ENCODE measurements at regions not wholly inside any gene's neighbourhood (a gene's known extent, or its start where the extent isn't known, plus 50 kb on each side); places are given as distances from the start of the nearest gene placed in this dataset.
A peak's percentile ranks its signal among the peaks of the same experiment; 100 is the strongest.
"Not testable (repeated sequence)": the region's sequence is repeated elsewhere in the genome, so short reads cannot be mapped to it uniquely, and the experiment has no call there.

DNA sequence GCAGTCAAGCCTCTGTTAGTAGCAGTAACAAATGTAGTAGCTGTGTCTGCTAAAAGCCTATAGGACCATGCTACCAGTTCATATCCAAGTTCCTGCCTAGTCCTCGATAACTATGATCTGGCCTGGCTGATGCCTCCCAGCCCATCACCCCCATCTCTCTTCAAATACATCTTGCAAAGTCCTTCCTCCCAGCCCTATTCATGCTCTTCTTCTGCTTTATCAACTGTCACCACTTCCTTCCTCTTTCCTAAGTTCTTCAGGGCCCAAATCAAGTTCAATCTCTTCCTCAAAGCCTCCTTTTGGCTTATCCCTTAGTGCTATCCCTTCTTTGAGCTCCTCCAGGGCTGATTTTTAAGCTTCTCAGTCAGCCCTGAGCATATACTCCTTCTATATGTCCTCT, 150.9 kb upstream of the THY1 start:
- H3K27ac ChIP-seq, result peak overlapping the region in 10 of 11 experiments; percentile 45 to 80 (median 77); a peak in 19 of 22 replicates
- H3K36me3 ChIP-seq, result no peaks in the 10 kb centered on the region
- H3K4me1 ChIP-seq, result peaks cover 33 to 57% (median 49%) of the 10 kb centered on the region in 10 experiments
- peaks cover 0 to 4% (median 0%) of the 10 kb centered on the region in 11 experiments; a peak in 1 of 22 replicates for H3K9me3 ChIP-seq (replicated peaks in 1 of 11)
- TF ChIP-seq Cebpa-rat (IDR thresholded peaks at IDR 0.05), result no peak; a peak in 1 of 22 replicates
- peak overlapping the region in 9 of 11 experiments; percentile 27 to 66 (median 56); a peak in 16 of 22 replicates for H3K9ac ChIP-seq
- no peaks in the 10 kb centered on the region for H4K20me1 ChIP-seq
- H3K4me2 ChIP-seq, result peak overlapping the region; percentile 77 to 91 (median 84)
- no peak overlapping the region; a peak in 1 of 20 replicates for H3K4me3 ChIP-seq
- no peaks in the 10 kb centered on the region for H3K27me3 ChIP-seq

GRCh38 chr11:119572481-119573424, 149.8 kb upstream of the THY1 start:
- H3K4me1 ChIP-seq, result peaks cover 41 to 62% (median 59%) of the 10 kb centered on the region in 10 experiments
- TF ChIP-seq Cebpa-rat (IDR thresholded peaks at IDR 0.05), result no peak
- peak overlapping the region in 8 of 11 experiments; percentile 45 to 66 (median 58); a peak in 11 of 22 replicates for H3K9ac ChIP-seq
- H3K27ac ChIP-seq, result peak overlapping the region in 10 of 11 experiments; percentile 45 to 80 (median 77); a peak in 19 of 22 replicates
- H4K20me1 ChIP-seq, result no peaks in the 10 kb centered on the region
- peaks cover 0 to under 1% (median 0%) of the 10 kb centered on the region in 11 experiments; a peak in 1 of 22 replicates for H3K9me3 ChIP-seq (replicated peaks in 1 of 11)
- peak overlapping the region in 1 of 10 experiments; percentile 15; a peak in 1 of 20 replicates for H3K4me3 ChIP-seq
- no peaks in the 10 kb centered on the region for H3K27me3 ChIP-seq
- peak overlapping the region; percentile 77 to 91 (median 84) for H3K4me2 ChIP-seq
- H3K36me3 ChIP-seq, result no peaks in the 10 kb centered on the region

- H4K20me1 ChIP-seq, result no peaks in the 10 kb centered on the region
- no peak overlapping the region for H3K4me3 ChIP-seq
- H3K9me3 ChIP-seq (replicated peaks in 1 of 11), result no peaks in the 10 kb centered on the region; a peak in 1 of 22 replicates
- no peaks in the 10 kb centered on the region for H3K27me3 ChIP-seq
- peak overlapping the region in 7 of 11 experiments; percentile 29 to 80 (median 48); a peak in 13 of 22 replicates for H3K27ac ChIP-seq
- peak overlapping the region; percentile 24 to 91 (median 77) for H3K4me2 ChIP-seq
- H3K4me1 ChIP-seq, result peaks cover 49 to 68% (median 63%) of the 10 kb centered on the region in 10 experiments
- H3K9ac ChIP-seq, result peak overlapping the region in 3 of 11 experiments; percentile 5 to 11 (median 9); a peak in 2 of 22 replicates
- no peak for TF ChIP-seq Cebpa-rat (IDR thresholded peaks at IDR 0.05)
- H3K36me3 ChIP-seq, result no peaks in the 10 kb centered on the region
Observed at GRCh38 chr11:119571311-119571710, 148.3 kb upstream of the THY1 start.

GRCh38 chr11:119567688-119568582, 145.0 kb upstream of the THY1 start:
- TF ChIP-seq Cebpa-rat (IDR thresholded peaks at IDR 0.05), result no peak
- Histone ChIP-seq H3K4me2 (peak overlapping the region; percentile 10 to 70 (median 50); a peak in 21 of 22 replicates), H3K27ac (peak overlapping the region in 5 of 11 experiments; percentile 14 to 61 (median 26); a peak in 8 of 22 replicates), H3K9me3 (replicated peaks in 1 of 11) (peaks cover 0 to 11% (median 4%) of the 10 kb centered on the region in 11 experiments; a peak in 6 of 22 replicates), H3K9ac (no peak overlapping the region; a peak in 1 of 22 replicates), H3K36me3 (no peaks in the 10 kb centered on the region), H3K4me3 (no peak overlapping the region), H4K20me1 (no peaks in the 10 kb centered on the region), H3K27me3 (no peaks in the 10 kb centered on the region), H3K4me1 (peaks cover 34 to 39% (median 38%) of the 10 kb centered on the region in 10 experiments)

GRCh38 chr11:119566319-119566718, 143.3 kb upstream of the THY1 start:
- H3K4me2 ChIP-seq, result no peak overlapping the region
- no peaks in the 10 kb centered on the region for H3K27me3 ChIP-seq
- H3K36me3 ChIP-seq, result no peaks in the 10 kb centered on the region
- H3K9ac ChIP-seq, result no peak overlapping the region
- no peak overlapping the region for H3K27ac ChIP-seq
- TF ChIP-seq Cebpa-rat (IDR thresholded peaks at IDR 0.05), result no peak
- peaks cover 19 to 23% (median 21%) of the 10 kb centered on the region in 10 experiments for H3K4me1 ChIP-seq
- peaks cover 0 to 20% (median 4%) of the 10 kb centered on the region in 11 experiments; a peak in 9 of 22 replicates for H3K9me3 ChIP-seq (replicated peaks in 1 of 11)
- H4K20me1 ChIP-seq, result no peaks in the 10 kb centered on the region
- H3K4me3 ChIP-seq, result no peak overlapping the region

DNA sequence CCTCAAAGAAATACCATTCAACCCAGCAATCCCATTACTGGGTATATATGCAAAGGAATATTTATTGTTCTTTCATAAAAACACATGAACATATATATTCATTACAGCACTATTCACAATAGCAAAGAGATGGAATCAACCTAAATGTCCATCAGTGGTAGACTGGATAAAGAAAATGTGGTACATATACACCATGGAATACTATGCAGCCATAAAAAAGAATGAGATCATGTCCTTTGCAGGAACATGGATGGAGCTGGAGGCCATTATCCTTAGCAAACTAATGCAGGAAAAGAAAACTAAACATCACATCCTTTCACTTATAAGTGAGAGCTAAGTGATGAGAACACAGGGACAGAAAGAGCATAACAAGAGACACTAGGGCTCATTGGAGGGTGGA, 142.7 kb upstream of the THY1 start:
- H3K27me3 ChIP-seq, H3K27ac ChIP-seq, H3K4me2 ChIP-seq, H4K20me1 ChIP-seq, H3K4me3 ChIP-seq, H3K36me3 ChIP-seq, H3K9ac ChIP-seq: not testable (repeated sequence)
- peaks cover 0 to 20% (median 4%) of the 10 kb centered on the region in 11 experiments; a peak in 9 of 22 replicates for H3K9me3 ChIP-seq (replicated peaks in 1 of 11)
- H3K4me1 ChIP-seq, result peaks cover 13 to 18% (median 15%) of the 10 kb centered on the region in 10 experiments

- TF ChIP-seq Cebpa-rat (IDR thresholded peaks at IDR 0.05), result no peak
- H3K9ac ChIP-seq, result no peak overlapping the region
- H3K4me1 ChIP-seq, result no peaks in the 10 kb centered on the region
- H3K4me2 ChIP-seq, result no peak overlapping the region
- no peaks in the 10 kb centered on the region for H3K27me3 ChIP-seq
- H3K27ac ChIP-seq, result no peak overlapping the region
- no peak overlapping the region for H3K4me3 ChIP-seq
- no peaks in the 10 kb centered on the region for H4K20me1 ChIP-seq
- H3K9me3 ChIP-seq (replicated peaks in 1 of 11), result peaks cover 16 to 41% (median 22%) of the 10 kb centered on the region in 11 experiments
- no peaks in the 10 kb centered on the region for H3K36me3 ChIP-seq
Observed at GRCh38 chr11:119560961-119561360, 138.0 kb upstream of the THY1 start.

- H3K4me3 ChIP-seq, result no peak overlapping the region
Observed at GRCh38 chr11:119560291-119560690, 137.3 kb upstream of the THY1 start.

More at GRCh38 chr11:119560291-119560690, 137.3 kb upstream of the THY1 start:
- Histone ChIP-seq H3K4me2 (no peak overlapping the region), H3K9me3 (replicated peaks in 1 of 11) (peaks cover 22 to 48% (median 29%) of the 10 kb centered on the region in 11 experiments), H3K27ac (no peak overlapping the region), H3K4me1 (no peaks in the 10 kb centered on the region), H3K36me3 (no peaks in the 10 kb centered on the region), H3K27me3 (no peaks in the 10 kb centered on the region), H4K20me1 (no peaks in the 10 kb centered on the region), H3K9ac (no peak overlapping the region)
- no peak for TF ChIP-seq Cebpa-rat (IDR thresholded peaks at IDR 0.05)

Measured in BLaER1 treated with 17β-estradiol and CSF1 and Interleukin-3, amounts not matched to agents 10 nM and 100 nM (cell line).